ENCODE measurements at regions not wholly inside any gene's neighbourhood (a gene's known extent, or its start where the extent isn't known, plus 50 kb on each side); places are given as distances from the start of the nearest gene placed in this dataset.

GRCh38 chr6:12238219-12238618 lies 51.9 kb upstream of the EDN1 start:
- FAIRE-seq = no peak
- TF ChIP-seq POLR2AphosphoS5 (IDR thresholded peaks at IDR 0.05; ENCODE audit: low read depth, low read length) = no peak
- TF ChIP-seq POLR2A (IDR thresholded peaks at IDR 0.05; ENCODE audit: low read depth, low read length) = no peak
- no peak for TF ChIP-seq TAF1 (IDR thresholded peaks at IDR 0.05; ENCODE audit: borderline replicate concordance, low read depth, low read length)
- DNase-seq (ENCODE audit: insufficient read length) = no peak

Measured in GM12892 (cell line).